ENCODE measurements at regions not wholly inside any gene's neighbourhood (a gene's known extent, or its start where the extent isn't known, plus 50 kb on each side); places are given as distances from the start of the nearest gene placed in this dataset.

- TF ChIP-seq CTCF (IDR thresholded peaks at IDR 0.05) (no peak), POLR2A (IDR thresholded peaks at IDR 0.05) (no peak)
These were observed 229.3 kb downstream of the SOX9 start for GRCh38 chr17:72350073-72350472.

Data from Peyer's patch (tissue), 4 donors.